ENCODE measurements at regions not wholly inside any gene's neighbourhood (a gene's known extent, or its start where the extent isn't known, plus 50 kb on each side); places are given as distances from the start of the nearest gene placed in this dataset.
A peak's percentile ranks its signal among the peaks of the same experiment; 100 is the strongest.
"Not testable (repeated sequence)": the region's sequence is repeated elsewhere in the genome, so short reads cannot be mapped to it uniquely, and the experiment has no call there.

GRCh38 chr5:62211405-62211804 is 94.6 kb upstream of the KIF2A start:
- no peak for DNase-seq

- no peak for DNase-seq
Observed at GRCh38 chr5:62212648-62213047, 93.4 kb upstream of the KIF2A start.

- DNase-seq, result no peak
Observed at GRCh38 chr5:62214701-62215100, 91.3 kb upstream of the KIF2A start.

- DNase-seq, result not testable (repeated sequence)
Observed at GRCh38 chr5:62216603-62217002, 89.4 kb upstream of the KIF2A start.

GRCh38 chr5:62217095-62217494 is 88.9 kb upstream of the KIF2A start:
- DNase-seq, result not testable (repeated sequence)

GRCh38 chr5:62218860-62219259 is 87.1 kb upstream of the KIF2A start:
- not testable (repeated sequence) for DNase-seq

GRCh38 chr5:62221881-62222280 is 84.1 kb upstream of the KIF2A start:
- not testable (repeated sequence) for DNase-seq

- DNase-seq, result not testable (repeated sequence)
Observed at GRCh38 chr5:62222305-62222704, 83.7 kb upstream of the KIF2A start.

GRCh38 chr5:62223312-62223670 is 82.7 kb upstream of the KIF2A start:
- not testable (repeated sequence) for DNase-seq

GRCh38 chr5:62224987-62225601 is 80.9 kb upstream of the KIF2A start:
- DNase-seq, result not testable (repeated sequence)

- DNase-seq, result not testable (repeated sequence)
Observed at GRCh38 chr5:62230876-62231388, 75.1 kb upstream of the KIF2A start.

- no peak for DNase-seq
Observed at GRCh38 chr5:62231576-62231975, 74.4 kb upstream of the KIF2A start.

GRCh38 chr5:62232218-62232617 is 73.8 kb upstream of the KIF2A start:
- not testable (repeated sequence) for DNase-seq

- not testable (repeated sequence) for DNase-seq
Observed at GRCh38 chr5:62233083-62234046, 72.6 kb upstream of the KIF2A start.

GRCh38 chr5:62236593-62236992 is 69.4 kb upstream of the KIF2A start:
- peak in 9 of 56 donors; percentile 5 to 43 (median 8) for DNase-seq

GRCh38 chr5:62237944-62238343 is 68.1 kb upstream of the KIF2A start:
- DNase-seq, result not testable (repeated sequence)

GRCh38 chr5:62238584-62238983 is 67.4 kb upstream of the KIF2A start:
- DNase-seq, result not testable (repeated sequence)

- not testable (repeated sequence) for DNase-seq
Observed at GRCh38 chr5:62240494-62240893, 65.5 kb upstream of the KIF2A start.

- DNase-seq, result not testable (repeated sequence)
Observed at GRCh38 chr5:62242000-62242399, 64.0 kb upstream of the KIF2A start.

- DNase-seq, result not testable (repeated sequence)
Observed at GRCh38 chr5:62243046-62243445, 63.0 kb upstream of the KIF2A start.

- not testable (repeated sequence) for DNase-seq
Observed at GRCh38 chr5:62248192-62248591, 57.8 kb upstream of the KIF2A start.

- DNase-seq, result not testable (repeated sequence)
Observed at GRCh38 chr5:62250085-62250484, 55.9 kb upstream of the KIF2A start.

Data from nucleus accumbens (tissue), 56 donors.